NT2/D1 (cell line): ENCODE measurements at regions not wholly inside any gene's neighbourhood (a gene's known extent, or its start where the extent isn't known, plus 50 kb on each side); places are given as distances from the start of the nearest gene placed in this dataset.

Source experiments
- SUZ12 ChIP-seq: IDR thresholded peaks from 2 replicates; pipeline ENCODE4 v1.6.1; 2011; ENCODE audit not compliant: insufficient read length, insufficient read depth; ENCODE audit errors: extremely low read depth
- YY1 ChIP-seq: IDR thresholded peaks from 2 replicates; pipeline ENCODE4 v1.6.1; 2011; ENCODE audit not compliant: insufficient read length, insufficient read depth
- ZNF274 ChIP-seq: IDR thresholded peaks from 2 replicates; pipeline ENCODE4 v1.6.1; 2011; ENCODE audit warnings: mild to moderate bottlenecking, low read depth, low read length

- TF ChIP-seq ZNF274 (no peak), YY1 (no peak), SUZ12 (no peak)
Observed at GRCh38 chr4:136713140-136713539, 819.2 kb downstream of the PCDH18 start.
